Nephron (organoid): ENCODE measurements at regions not wholly inside any gene's neighbourhood (a gene's known extent, or its start where the extent isn't known, plus 50 kb on each side); places are given as distances from the start of the nearest gene placed in this dataset.

Experiments
- H3K27ac Mint-ChIP-seq, 3 experiments: 2 replicates each; pipeline ENCODE4 v1.8.0; 2020; ENCODE audit warnings: mixed read lengths in 3 of 3, mild to moderate bottlenecking in 2 of 3, moderate library complexity in 1 of 3
- H3K27me3 Mint-ChIP-seq: 2 replicates; pipeline ENCODE4 v1.8.0; 2021; ENCODE audit warnings: low read depth, mild to moderate bottlenecking, moderate library complexity, mixed read lengths
- H3K36me3 Mint-ChIP-seq: 2 replicates; pipeline ENCODE4 v1.8.0; 2020; ENCODE audit warnings: low read depth, mixed read lengths
- H3K4me1 Mint-ChIP-seq: 2 replicates; pipeline ENCODE4 v1.8.0; 2020; ENCODE audit warnings: mixed read lengths
- H3K4me3 Mint-ChIP-seq, 3 experiments: 2 replicates each; pipeline ENCODE4 v1.8.0; 2020; ENCODE audit warnings: mild to moderate bottlenecking in 3 of 3, mixed read lengths in 3 of 3, moderate library complexity in 2 of 3
- H3K9me3 Mint-ChIP-seq: 2 replicates; pipeline ENCODE4 v1.8.0; 2020; ENCODE audit warnings: mixed read lengths
- CTCF ChIP-seq, 3 experiments: fragments of 200-600 bp; sonication (generic); IDR thresholded peaks; one replicate each; pipeline ENCODE4 v1.5.0; 2021; ENCODE audit warnings: antibody characterized with exemption in 3 of 3; ENCODE audit not compliant: unreplicated experiment in 3 of 3

- Mint-ChIP-seq H3K4me3 (no peak overlapping the region), H3K9me3 (no peaks in the 10 kb centered on the region), H3K36me3 (no peaks in the 10 kb centered on the region), H3K4me1 (no peaks in the 10 kb centered on the region), H3K27ac (no peak overlapping the region), H3K27me3 (no peaks in the 10 kb centered on the region)
- TF ChIP-seq CTCF (IDR thresholded peaks at IDR 0.05; ENCODE audit: unreplicated experiment in 3 of 3) = no peak
Measured at GRCh38 chrX:94742772-94743171, 1068.8 kb downstream of the FAM133A start.

GRCh38 chrX:94743478-94743877, 1069.5 kb downstream of the FAM133A start:
- no peak overlapping the region for H3K27ac Mint-ChIP-seq
- H3K4me1 Mint-ChIP-seq = no peaks in the 10 kb centered on the region
- no peaks in the 10 kb centered on the region for H3K9me3 Mint-ChIP-seq
- H3K36me3 Mint-ChIP-seq = no peaks in the 10 kb centered on the region
- no peak overlapping the region for H3K4me3 Mint-ChIP-seq
- no peaks in the 10 kb centered on the region for H3K27me3 Mint-ChIP-seq
- no peak for TF ChIP-seq CTCF (IDR thresholded peaks at IDR 0.05; ENCODE audit: unreplicated experiment in 3 of 3)

- no peaks in the 10 kb centered on the region for H3K9me3 Mint-ChIP-seq
- no peak overlapping the region for H3K4me3 Mint-ChIP-seq
Measured at GRCh38 chrX:94744786-94745185, 1070.8 kb downstream of the FAM133A start.

GRCh38 chrX:94751611-94752010, 1077.6 kb downstream of the FAM133A start:
- Mint-ChIP-seq H3K27me3 (no peaks in the 10 kb centered on the region), H3K27ac (no peak overlapping the region), H3K9me3 (no peaks in the 10 kb centered on the region), H3K4me3 (no peak overlapping the region), H3K36me3 (no peaks in the 10 kb centered on the region), H3K4me1 (no peaks in the 10 kb centered on the region)
- TF ChIP-seq CTCF (IDR thresholded peaks at IDR 0.05; ENCODE audit: unreplicated experiment in 3 of 3) = no peak

More at GRCh38 chrX:94744786-94745185, 1070.8 kb downstream of the FAM133A start:
- Mint-ChIP-seq H3K27ac (no peak overlapping the region), H3K36me3 (no peaks in the 10 kb centered on the region), H3K4me1 (no peaks in the 10 kb centered on the region), H3K27me3 (no peaks in the 10 kb centered on the region)
- no peak for TF ChIP-seq CTCF (IDR thresholded peaks at IDR 0.05; ENCODE audit: unreplicated experiment in 3 of 3)

GRCh38 chrX:94752434-94753169, 1078.6 kb downstream of the FAM133A start:
- Mint-ChIP-seq H3K36me3 (no peaks in the 10 kb centered on the region), H3K9me3 (no peaks in the 10 kb centered on the region), H3K27me3 (no peaks in the 10 kb centered on the region), H3K4me1 (no peaks in the 10 kb centered on the region), H3K4me3 (no peak overlapping the region), H3K27ac (no peak overlapping the region)
- no peak for TF ChIP-seq CTCF (IDR thresholded peaks at IDR 0.05; ENCODE audit: unreplicated experiment in 3 of 3)

- Mint-ChIP-seq H3K36me3 (no peaks in the 10 kb centered on the region), H3K4me1 (no peaks in the 10 kb centered on the region), H3K27me3 (no peaks in the 10 kb centered on the region), H3K4me3 (no peak overlapping the region), H3K27ac (no peak overlapping the region), H3K9me3 (no peaks in the 10 kb centered on the region)
- no peak for TF ChIP-seq CTCF (IDR thresholded peaks at IDR 0.05; ENCODE audit: unreplicated experiment in 3 of 3)
Measured at GRCh38 chrX:94758130-94758529, 1084.1 kb downstream of the FAM133A start.
